Ishikawa (cell line): ENCODE measurements at regions not wholly inside any gene's neighbourhood (a gene's known extent, or its start where the extent isn't known, plus 50 kb on each side); places are given as distances from the start of the nearest gene placed in this dataset.

Experiments used
- CEBPB ChIP-seq: IDR thresholded peaks from 2 replicates; pipeline ENCODE4 v1.6.1; 2012
- CREB1 ChIP-seq: IDR thresholded peaks from 2 replicates; pipeline ENCODE4 v1.6.1; 2012; ENCODE audit warnings: low read depth
- EGR1 ChIP-seq: IDR thresholded peaks from 2 replicates; pipeline ENCODE4 v1.6.1; 2012
- EP300 ChIP-seq: IDR thresholded peaks from 2 replicates; pipeline ENCODE4 v1.6.1; 2012; ENCODE audit warnings: borderline replicate concordance
- FOXM1 ChIP-seq: IDR thresholded peaks from 2 replicates; pipeline ENCODE4 v1.6.1; 2012; ENCODE audit warnings: low read depth, borderline replicate concordance
- NFIC ChIP-seq: IDR thresholded peaks from 2 replicates; pipeline ENCODE4 v1.6.1; 2012
- RAD21 ChIP-seq: IDR thresholded peaks from 2 replicates; pipeline ENCODE4 v1.6.1; 2012; ENCODE audit warnings: low read depth
- TAF1 ChIP-seq: IDR thresholded peaks from 2 replicates; pipeline ENCODE4 v1.6.1; 2012; ENCODE audit warnings: low read depth, mild to moderate bottlenecking
- TCF12 ChIP-seq: IDR thresholded peaks from 2 replicates; pipeline ENCODE4 v1.6.1; 2012; ENCODE audit warnings: low read depth
- TEAD4 ChIP-seq: IDR thresholded peaks from 2 replicates; pipeline ENCODE4 v1.6.1; 2012
- YY1 ChIP-seq: IDR thresholded peaks from 2 replicates; pipeline ENCODE4 v1.6.1; 2012; ENCODE audit warnings: low read depth
- ZBTB7A ChIP-seq: IDR thresholded peaks from 2 replicates; pipeline ENCODE4 v1.6.1; 2012; ENCODE audit warnings: low read depth
- TF ChIP-seq, protein P1 (sequence below): IDR thresholded peaks from 2 replicates; pipeline ENCODE4 v1.6.1; 2012; ENCODE audit warnings: low read depth, mild to moderate bottlenecking
- TF ChIP-seq, protein P2 (sequence below): IDR thresholded peaks from 2 replicates; pipeline ENCODE4 v1.6.1; 2012
- TF ChIP-seq, protein P3 (sequence below): IDR thresholded peaks from 2 replicates; pipeline ENCODE4 v1.6.1; 2012

DNA sequence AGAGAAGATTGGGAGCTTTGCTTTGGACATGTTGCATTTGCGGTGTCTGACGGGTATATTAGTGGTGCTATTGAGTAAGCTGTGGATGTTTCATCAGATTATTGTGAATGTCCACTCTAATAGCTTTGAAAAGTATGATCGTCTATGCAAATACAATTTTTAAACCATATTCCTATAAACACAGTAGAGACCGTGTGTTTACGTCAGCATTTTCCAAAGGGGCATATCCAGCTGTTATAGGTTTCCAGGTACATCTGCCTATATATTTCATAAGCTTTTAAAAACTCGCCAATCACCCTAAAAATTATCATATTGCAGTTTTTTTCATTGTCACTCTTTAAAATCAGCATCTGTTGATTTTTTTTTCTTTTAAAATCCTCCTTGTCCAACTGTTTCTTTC lies 91.7 kb downstream of the NKX2-1 start:
- TF ChIP-seq EGR1, result no peak
- TF ChIP-seq RAD21, result no peak

DNA sequence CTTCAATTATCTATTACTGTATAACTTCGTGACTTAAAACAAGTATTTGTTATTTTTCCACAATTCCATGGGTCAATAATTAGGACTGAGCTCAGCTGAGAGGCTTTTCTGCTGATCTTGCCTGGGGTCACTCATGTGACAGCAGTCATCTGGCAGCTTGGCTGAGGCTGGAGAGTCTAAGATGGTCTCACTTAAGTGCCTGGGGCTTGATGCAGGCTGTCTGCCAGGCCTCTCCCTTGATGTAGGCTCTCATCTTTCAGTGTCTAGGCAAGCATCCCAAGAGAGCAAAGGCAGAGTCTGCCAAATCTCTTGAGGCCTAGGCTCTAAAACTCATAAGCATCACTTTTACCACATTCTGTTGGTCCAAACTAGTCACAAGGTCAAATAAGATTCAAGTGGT lies 93.2 kb downstream of the NKX2-1 start:
- TF ChIP-seq CEBPB (no peak), EGR1 (no peak), RAD21 (no peak), FOXM1 (no peak), TAF1 (no peak)

DNA sequence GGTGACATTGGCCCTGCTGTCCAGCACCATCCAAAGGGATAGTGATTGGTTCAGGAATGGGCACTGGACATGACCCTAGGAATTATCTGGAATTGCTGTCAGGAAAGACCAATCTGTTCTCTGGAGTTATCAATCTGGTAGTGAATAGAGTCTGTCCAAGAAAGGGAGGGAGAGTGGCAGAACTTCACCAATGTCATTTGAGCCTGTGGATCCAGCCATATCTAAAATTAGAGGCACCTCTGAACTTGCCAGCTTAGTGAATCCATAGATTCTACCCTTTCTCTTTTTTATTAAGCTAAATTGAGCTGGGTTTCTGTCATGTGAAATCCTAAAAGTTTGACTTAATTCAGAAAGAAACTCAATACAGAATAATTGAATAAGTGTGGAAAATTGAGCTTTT lies 93.9 kb downstream of the NKX2-1 start:
- no peak for TF ChIP-seq EP300

DNA sequence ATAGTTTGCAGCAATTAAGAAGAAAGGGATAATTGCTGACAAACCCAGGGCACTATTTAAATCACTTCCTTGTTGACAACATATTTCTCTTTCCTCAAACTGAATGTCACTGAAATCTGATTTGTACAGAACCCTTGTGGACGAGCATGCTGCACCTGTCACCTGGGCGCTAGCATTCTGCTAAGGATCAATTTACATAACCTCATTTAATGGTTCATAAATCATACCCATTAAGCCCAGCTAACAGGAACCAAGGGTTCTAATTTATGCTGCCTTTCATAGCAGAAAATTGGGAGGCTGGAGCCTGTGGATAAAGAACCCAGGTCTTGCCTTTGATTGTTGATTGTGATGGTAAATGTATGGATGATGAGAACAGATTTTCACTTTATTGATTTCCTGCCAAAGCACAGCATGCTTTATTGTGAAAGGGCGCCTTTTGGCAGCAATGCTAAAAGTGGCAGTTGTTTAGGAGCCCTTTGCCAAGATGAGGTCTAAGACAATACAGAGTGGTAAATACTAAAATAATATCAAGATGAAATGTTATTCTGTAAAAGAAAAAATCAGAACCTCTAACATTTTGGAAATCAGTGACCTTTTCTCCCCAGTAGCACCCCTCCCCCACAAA lies 95.4 kb downstream of the NKX2-1 start:
- TF ChIP-seq, protein P1, sequence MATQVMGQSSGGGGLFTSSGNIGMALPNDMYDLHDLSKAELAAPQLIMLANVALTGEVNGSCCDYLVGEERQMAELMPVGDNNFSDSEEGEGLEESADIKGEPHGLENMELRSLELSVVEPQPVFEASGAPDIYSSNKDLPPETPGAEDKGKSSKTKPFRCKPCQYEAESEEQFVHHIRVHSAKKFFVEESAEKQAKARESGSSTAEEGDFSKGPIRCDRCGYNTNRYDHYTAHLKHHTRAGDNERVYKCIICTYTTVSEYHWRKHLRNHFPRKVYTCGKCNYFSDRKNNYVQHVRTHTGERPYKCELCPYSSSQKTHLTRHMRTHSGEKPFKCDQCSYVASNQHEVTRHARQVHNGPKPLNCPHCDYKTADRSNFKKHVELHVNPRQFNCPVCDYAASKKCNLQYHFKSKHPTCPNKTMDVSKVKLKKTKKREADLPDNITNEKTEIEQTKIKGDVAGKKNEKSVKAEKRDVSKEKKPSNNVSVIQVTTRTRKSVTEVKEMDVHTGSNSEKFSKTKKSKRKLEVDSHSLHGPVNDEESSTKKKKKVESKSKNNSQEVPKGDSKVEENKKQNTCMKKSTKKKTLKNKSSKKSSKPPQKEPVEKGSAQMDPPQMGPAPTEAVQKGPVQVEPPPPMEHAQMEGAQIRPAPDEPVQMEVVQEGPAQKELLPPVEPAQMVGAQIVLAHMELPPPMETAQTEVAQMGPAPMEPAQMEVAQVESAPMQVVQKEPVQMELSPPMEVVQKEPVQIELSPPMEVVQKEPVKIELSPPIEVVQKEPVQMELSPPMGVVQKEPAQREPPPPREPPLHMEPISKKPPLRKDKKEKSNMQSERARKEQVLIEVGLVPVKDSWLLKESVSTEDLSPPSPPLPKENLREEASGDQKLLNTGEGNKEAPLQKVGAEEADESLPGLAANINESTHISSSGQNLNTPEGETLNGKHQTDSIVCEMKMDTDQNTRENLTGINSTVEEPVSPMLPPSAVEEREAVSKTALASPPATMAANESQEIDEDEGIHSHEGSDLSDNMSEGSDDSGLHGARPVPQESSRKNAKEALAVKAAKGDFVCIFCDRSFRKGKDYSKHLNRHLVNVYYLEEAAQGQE, result no peak
- TF ChIP-seq, protein P2, sequence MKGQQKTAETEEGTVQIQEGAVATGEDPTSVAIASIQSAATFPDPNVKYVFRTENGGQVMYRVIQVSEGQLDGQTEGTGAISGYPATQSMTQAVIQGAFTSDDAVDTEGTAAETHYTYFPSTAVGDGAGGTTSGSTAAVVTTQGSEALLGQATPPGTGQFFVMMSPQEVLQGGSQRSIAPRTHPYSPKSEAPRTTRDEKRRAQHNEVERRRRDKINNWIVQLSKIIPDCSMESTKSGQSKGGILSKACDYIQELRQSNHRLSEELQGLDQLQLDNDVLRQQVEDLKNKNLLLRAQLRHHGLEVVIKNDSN, result no peak
- 0 out of 2 replicates have a peak, but pooled peaks have one; percentile 37 for TF ChIP-seq CEBPB
- TF ChIP-seq, protein P3, sequence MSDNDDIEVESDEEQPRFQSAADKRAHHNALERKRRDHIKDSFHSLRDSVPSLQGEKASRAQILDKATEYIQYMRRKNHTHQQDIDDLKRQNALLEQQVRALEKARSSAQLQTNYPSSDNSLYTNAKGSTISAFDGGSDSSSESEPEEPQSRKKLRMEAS, result no peak
- no peak for TF ChIP-seq TEAD4
- TF ChIP-seq NFIC, result peak; percentile 43; the same call in 1 of the 2 replicates

DNA sequence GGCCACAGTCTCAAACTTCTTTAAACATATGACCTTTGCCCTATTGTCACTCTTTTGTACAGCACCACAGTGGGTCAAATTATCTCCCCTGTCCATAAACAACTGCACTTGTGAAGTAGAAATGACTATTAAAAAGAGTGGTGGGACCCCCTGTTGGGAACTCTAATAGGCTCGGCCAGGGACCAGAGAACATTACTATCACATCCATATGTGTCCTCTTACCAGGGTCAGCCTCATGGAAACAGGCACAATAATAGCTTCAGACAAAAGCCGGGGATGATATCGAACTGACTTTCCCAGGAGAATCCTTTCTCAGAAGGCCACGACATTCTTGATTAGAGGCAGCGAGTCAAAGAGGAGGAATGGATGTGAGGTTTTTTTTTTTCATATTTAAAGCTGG lies 96.6 kb downstream of the NKX2-1 start:
- TF ChIP-seq CREB1, result no peak
- TF ChIP-seq FOXM1, result no peak
- TF ChIP-seq ZBTB7A, result no peak
- TF ChIP-seq, protein P1, result no peak
- TF ChIP-seq, protein P2, result no peak
- no peak for TF ChIP-seq RAD21
- TF ChIP-seq TAF1, result no peak
- TF ChIP-seq CEBPB, result no peak
- no peak for TF ChIP-seq EP300
- no peak for TF ChIP-seq YY1
- TF ChIP-seq NFIC, result no peak
- TF ChIP-seq, protein P3, result no peak
- TF ChIP-seq EGR1, result no peak
- no peak for TF ChIP-seq TCF12
- no peak for TF ChIP-seq TEAD4

DNA sequence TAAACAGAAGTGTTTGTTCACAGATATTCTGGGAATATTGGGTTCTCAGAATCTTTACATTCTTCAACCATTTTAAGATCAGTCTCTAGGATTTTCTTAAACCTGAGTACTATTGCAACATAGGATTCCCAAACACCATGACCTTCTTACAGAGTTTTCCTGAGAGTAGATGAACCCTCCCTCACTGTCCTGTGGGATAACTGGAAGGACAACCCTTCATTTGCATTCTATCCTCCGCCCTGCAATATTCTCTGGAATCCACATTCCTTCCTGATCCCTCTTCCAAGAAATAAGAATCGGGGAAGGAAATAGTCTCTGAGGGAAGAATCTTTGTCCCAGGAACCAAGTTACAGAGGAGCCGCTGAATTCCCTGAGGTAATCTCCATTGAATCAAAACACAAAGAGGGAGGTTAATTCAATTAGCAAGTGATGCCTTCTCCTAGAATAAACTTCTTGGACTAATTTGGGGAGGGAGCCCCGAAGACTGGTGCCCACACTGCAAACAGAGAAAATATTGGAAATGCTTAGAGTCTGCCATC lies 99.8 kb upstream of the MBIP start:
- TF ChIP-seq NFIC (no peak), EP300 (no peak), TAF1 (no peak), YY1 (no peak), RAD21 (no peak), CREB1 (no peak), ZBTB7A (no peak), FOXM1 (no peak), CEBPB (no peak), TEAD4 (no peak), EGR1 (no peak), TCF12 (no peak)
- TF ChIP-seq, protein P1, result no peak
- TF ChIP-seq, protein P2, result no peak
- TF ChIP-seq, protein P3, result no peak
